Keratinocyte (primary cell): ENCODE measurements at regions not wholly inside any gene's neighbourhood (a gene's known extent, or its start where the extent isn't known, plus 50 kb on each side); places are given as distances from the start of the nearest gene placed in this dataset.
A peak's percentile ranks its signal among the peaks of the same experiment; 100 is the strongest.

Experiments
- DNase-seq: peaks from one replicate; pipeline ENCODE4 v3.0.0-alpha.2; 2011; ENCODE audit warnings: low read depth, missing footprints, low spot score
- FAIRE-seq: peaks from 2 replicates; lab custom pipeline; 2011; peaks lifted over from hg19 to GRCh38; lab: Jason Lieb, UNC
- H2AFZ ChIP-seq: 2 replicates; pipeline ENCODE4 v1.6.0; 2012; ENCODE audit warnings: low read length, control low read depth, inconsistent platforms; ENCODE audit not compliant: control insufficient read depth
- H3K27ac ChIP-seq: 2 replicates; pipeline ENCODE4 v1.5.1; 2011; ENCODE audit warnings: low read length; ENCODE audit not compliant: control insufficient read depth, insufficient read depth
- H3K27me3 ChIP-seq: 3 replicates; pipeline ENCODE4 v1.6.0; 2011; ENCODE audit warnings: low read length; ENCODE audit not compliant: control insufficient read depth, insufficient read depth; ENCODE audit errors: extremely low read depth
- H3K36me3 ChIP-seq, 2 experiments: 2 replicates in 1 of 2; 3 replicates in 1 of 2; pipeline ENCODE4 v1.5.1; 2011; ENCODE audit warnings: low read length in 2 of 2, mild to moderate bottlenecking in 1 of 2; ENCODE audit not compliant: control insufficient read depth in 2 of 2, insufficient read depth in 2 of 2; ENCODE audit errors: extremely low read depth in 1 of 2
- H3K4me1 ChIP-seq: 3 replicates; pipeline ENCODE4 v1.5.1; 2011; ENCODE audit warnings: low read length; ENCODE audit not compliant: control insufficient read depth, insufficient read depth; ENCODE audit errors: extremely low read depth
- H3K4me2 ChIP-seq: 3 replicates; pipeline ENCODE4 v1.6.0; 2011; ENCODE audit warnings: low read depth, low read length; ENCODE audit not compliant: control insufficient read depth, insufficient read depth; ENCODE audit errors: extremely low read depth
- H3K4me3 ChIP-seq, 3 experiments: fragments of 200-600 bp in 1 of 3; sonication (generic) in 1 of 3; 2 replicates in 2 of 3; 3 replicates in 1 of 3; pipeline ENCODE4 v1.5.1; 2011 to 2016; ENCODE audit warnings: low read length in 3 of 3, mild to moderate bottlenecking in 3 of 3, control low read depth in 2 of 3, inconsistent platforms in 1 of 3, low read depth in 1 of 3, mixed read lengths in 1 of 3, mixed run types in 1 of 3, moderate library complexity in 1 of 3; ENCODE audit not compliant: control insufficient read depth in 2 of 3, insufficient read depth in 2 of 3; ENCODE audit errors: extremely low read depth in 1 of 3
- H3K79me2 ChIP-seq: 2 replicates; pipeline ENCODE4 v1.6.0; 2012; ENCODE audit warnings: low read length; ENCODE audit not compliant: control insufficient read depth, insufficient read depth
- H3K9ac ChIP-seq: 3 replicates; pipeline ENCODE4 v1.6.0; 2011; ENCODE audit warnings: low read length; ENCODE audit not compliant: control insufficient read depth, insufficient read depth; ENCODE audit errors: extremely low read depth
- H3K9me1 ChIP-seq: 3 replicates; pipeline ENCODE4 v1.6.0; 2011; ENCODE audit warnings: low read length; ENCODE audit not compliant: control insufficient read depth, insufficient read depth; ENCODE audit errors: extremely low read depth
- H3K9me3 ChIP-seq: 2 replicates; pipeline ENCODE4 v1.5.1; 2012; ENCODE audit warnings: low read depth, low read length; ENCODE audit not compliant: control insufficient read depth
- H4K20me1 ChIP-seq: 3 replicates; pipeline ENCODE4 v1.6.0; 2011; ENCODE audit warnings: low read length; ENCODE audit not compliant: control insufficient read depth, insufficient read depth; ENCODE audit errors: extremely low read depth
- EZH2 ChIP-seq: IDR thresholded peaks from one replicate; pipeline ENCODE4 v1.6.1; 2012; ENCODE audit warnings: inconsistent platforms, mild to moderate bottlenecking, low read length, moderate library complexity
- dilution Hi-C: fragments of 300-500 bp; cut with MboI; formaldehyde crosslinking; loops from one replicate; pipeline ENCODE4 v1.7.0; 2020; ENCODE audit warnings: low sequenced_read_pairs; ENCODE audit not compliant: extremely low pct_ligation_motif_present
- TF ChIP-seq, protein P1 (sequence below), 3 experiments: IDR thresholded peaks in 1 of 3; conservative IDR thresholded peaks in 1 of 3; optimal IDR thresholded peaks in 1 of 3; 2 replicates in 2 of 3; 3 replicates in 1 of 3; pipeline versions ENCODE3 to v1.5.1; 2011; ENCODE audit warnings: low read length in 3 of 3, mild to moderate bottlenecking in 3 of 3, moderate library complexity in 2 of 3, control low read depth in 1 of 3, inconsistent platforms in 1 of 3; ENCODE audit not compliant: insufficient read depth in 2 of 3; ENCODE audit errors: extremely low read depth in 1 of 3

DNA sequence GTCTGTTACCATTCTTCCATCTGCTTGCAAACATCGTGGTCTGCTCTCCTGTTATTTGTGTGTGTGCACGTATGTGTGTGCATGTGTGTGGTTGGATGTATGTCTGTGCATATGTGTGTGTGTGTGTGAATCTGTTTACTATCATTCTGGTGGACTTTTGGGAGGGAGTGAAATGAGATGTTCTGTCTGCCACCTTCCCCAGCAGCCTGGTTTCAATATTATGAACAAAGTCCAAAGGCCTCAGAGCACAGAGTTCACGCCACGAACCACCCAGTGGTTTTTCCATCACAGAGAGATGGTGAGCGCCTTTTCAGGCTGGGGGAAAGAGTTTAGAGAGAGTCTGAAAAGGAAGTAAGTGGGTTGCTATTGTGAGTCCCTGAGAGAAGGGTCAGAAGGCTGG, 67.1 kb upstream of the YWHAQ start:
- Histone ChIP-seq H2AFZ (no peak overlapping the region), H3K79me2 (no peaks in the 10 kb centered on the region), H3K4me2 (no peak overlapping the region), H3K4me3 (no peak overlapping the region), H3K9ac (no peak overlapping the region), H3K27ac (no peak overlapping the region), H3K36me3 (no peaks in the 10 kb centered on the region), H3K27me3 (no peaks in the 10 kb centered on the region), H3K9me1 (no peaks in the 10 kb centered on the region), H3K9me3 (no peaks in the 10 kb centered on the region), H4K20me1 (no peaks in the 10 kb centered on the region), H3K4me1 (peaks cover 32% of the 10 kb centered on the region)
- dilution Hi-C loops, result no loop called here
- DNase-seq, result no peak
- no peak for FAIRE-seq
- TF ChIP-seq EZH2, result no peak
- TF ChIP-seq, protein P1, sequence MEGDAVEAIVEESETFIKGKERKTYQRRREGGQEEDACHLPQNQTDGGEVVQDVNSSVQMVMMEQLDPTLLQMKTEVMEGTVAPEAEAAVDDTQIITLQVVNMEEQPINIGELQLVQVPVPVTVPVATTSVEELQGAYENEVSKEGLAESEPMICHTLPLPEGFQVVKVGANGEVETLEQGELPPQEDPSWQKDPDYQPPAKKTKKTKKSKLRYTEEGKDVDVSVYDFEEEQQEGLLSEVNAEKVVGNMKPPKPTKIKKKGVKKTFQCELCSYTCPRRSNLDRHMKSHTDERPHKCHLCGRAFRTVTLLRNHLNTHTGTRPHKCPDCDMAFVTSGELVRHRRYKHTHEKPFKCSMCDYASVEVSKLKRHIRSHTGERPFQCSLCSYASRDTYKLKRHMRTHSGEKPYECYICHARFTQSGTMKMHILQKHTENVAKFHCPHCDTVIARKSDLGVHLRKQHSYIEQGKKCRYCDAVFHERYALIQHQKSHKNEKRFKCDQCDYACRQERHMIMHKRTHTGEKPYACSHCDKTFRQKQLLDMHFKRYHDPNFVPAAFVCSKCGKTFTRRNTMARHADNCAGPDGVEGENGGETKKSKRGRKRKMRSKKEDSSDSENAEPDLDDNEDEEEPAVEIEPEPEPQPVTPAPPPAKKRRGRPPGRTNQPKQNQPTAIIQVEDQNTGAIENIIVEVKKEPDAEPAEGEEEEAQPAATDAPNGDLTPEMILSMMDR (optimal IDR thresholded peaks at IDR 0.05 in 1 of 3, IDR thresholded peaks at IDR 0.05 in 1 of 3, conservative IDR thresholded peaks at IDR 0.05 in 1 of 3; ENCODE audit: extremely low read depth in 1 of 3, insufficient read depth in 2 of 3, low read length in 3 of 3), result no peak

DNA sequence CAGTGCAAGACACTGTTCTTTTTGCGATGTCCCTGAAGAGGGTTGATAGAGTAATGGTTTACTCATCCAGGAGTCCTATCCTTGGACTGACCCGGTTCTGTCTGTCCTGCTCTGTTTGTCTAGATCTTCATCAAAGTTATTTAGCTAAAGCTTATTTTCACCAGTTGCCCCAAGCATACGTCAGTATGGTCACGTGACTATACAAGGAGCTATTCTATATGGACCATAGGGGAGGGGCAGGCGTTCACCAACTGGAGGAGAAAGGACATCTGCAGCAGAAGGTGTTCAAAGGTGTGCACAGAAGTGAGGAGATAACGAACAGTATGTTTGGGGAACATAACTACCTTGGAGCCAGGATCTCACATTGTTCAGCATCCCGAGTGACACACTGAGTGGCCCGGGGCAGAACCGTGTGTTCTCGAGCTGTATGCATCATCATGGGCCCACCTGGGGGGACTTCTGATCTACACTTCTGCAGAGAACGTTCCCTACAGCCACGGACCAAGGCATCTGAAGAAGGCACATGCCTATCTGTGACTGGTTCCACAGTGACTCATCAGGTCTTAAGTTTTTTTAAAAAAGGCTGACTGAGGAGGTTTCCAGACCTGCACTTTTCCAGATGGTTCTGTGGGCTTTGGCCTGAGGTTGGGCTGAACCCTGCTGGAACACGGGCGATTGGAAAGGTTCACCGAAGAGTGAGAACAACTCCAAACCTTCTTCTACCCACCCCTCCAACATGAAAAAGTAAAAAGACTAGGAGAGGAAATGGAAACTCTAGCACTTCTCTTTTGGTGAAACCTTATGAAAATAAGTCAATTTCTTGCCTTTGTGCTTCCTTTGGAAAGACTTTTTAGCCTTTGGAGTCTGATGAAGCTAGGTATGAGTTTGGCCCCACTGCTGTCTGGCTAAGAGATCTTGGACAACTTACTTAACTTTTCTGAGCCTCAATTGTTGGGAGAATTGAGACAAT, 68.6 kb upstream of the YWHAQ start:
- dilution Hi-C loops, result no loop called here
- Histone ChIP-seq H2AFZ (no peak overlapping the region), H3K9me3 (no peaks in the 10 kb centered on the region), H3K4me2 (no peak overlapping the region), H4K20me1 (no peaks in the 10 kb centered on the region), H3K9ac (no peak overlapping the region), H3K79me2 (no peaks in the 10 kb centered on the region), H3K27me3 (no peaks in the 10 kb centered on the region), H3K4me1 (peaks cover 43% of the 10 kb centered on the region), H3K36me3 (no peaks in the 10 kb centered on the region), H3K9me1 (no peaks in the 10 kb centered on the region), H3K4me3 (no peak overlapping the region), H3K27ac (no peak overlapping the region)
- TF ChIP-seq EZH2, result no peak
- TF ChIP-seq, protein P1 (optimal IDR thresholded peaks at IDR 0.05 in 1 of 3, IDR thresholded peaks at IDR 0.05 in 1 of 3, conservative IDR thresholded peaks at IDR 0.05 in 1 of 3; ENCODE audit: extremely low read depth in 1 of 3, insufficient read depth in 2 of 3, low read length in 3 of 3), result no peak
- FAIRE-seq (peak; percentile 20), DNase-seq (no peak)
